Motor neuron (in vitro differentiated cells): ENCODE measurements at regions not wholly inside any gene's neighbourhood (a gene's known extent, or its start where the extent isn't known, plus 50 kb on each side); places are given as distances from the start of the nearest gene placed in this dataset.

Source experiments
- ATAC-seq, 8 experiments: fragments of 200-7000 bp; cut with Tn5 transposase; replicated peaks in 6 of 8; 2 replicates each; pipeline ENCODE4 v1.8.0; 2021; ENCODE audit warnings: mild to moderate bottlenecking in 8 of 8, moderate library complexity in 8 of 8
- H3K27ac ChIP-seq, 2 donors: fragments of 250-450 bp; sonication (Bioruptor Pico); 2 replicates each; pipeline ENCODE4 v1.9.0; 2021; ENCODE audit warnings: antibody characterized with exemption in 2 of 2, mild to moderate bottlenecking in 2 of 2, moderate library complexity in 1 of 2
- H3K4me1 ChIP-seq, 2 donors: fragments of 250-450 bp; sonication (Bioruptor Pico); replicated peaks in 1 of 2; 2 replicates each; pipeline ENCODE4 v1.6.1; 2021; ENCODE audit warnings: antibody characterized with exemption in 2 of 2, mild to moderate bottlenecking in 2 of 2, moderate library complexity in 1 of 2
- H3K4me3 ChIP-seq, 5 donors: fragments of 250-450 bp; sonication (Bioruptor Pico); 2 replicates each; pipeline ENCODE4 v1.9.0; 2021; ENCODE audit warnings: antibody characterized with exemption in 5 of 5, mild to moderate bottlenecking in 5 of 5, moderate library complexity in 4 of 5
- WGBS, 10 experiments: fragments of 450-650 bp; shearing (Covaris generic); methylation state at CpG; one replicate each; pipeline ENCODE4 v1.0.0; 2022; 5-methylcytosine and 5-hydroxymethylcytosine counted together
- in situ Hi-C, 9 experiments: fragments of 400-800 bp; cut with MboI; loops; one replicate each; pipeline ENCODE4 v1.15.0; 2021; ENCODE audit warnings: low sequenced_read_pairs in 9 of 9, low pct_unique_long_range_greater_than_20kb in 2 of 9; ENCODE audit not compliant: unreplicated experiment in 9 of 9

- in situ Hi-C loops = no loop called here
- WGBS, 10 experiments = 44 to 80% (median 61%) methylated on average over 1 to 7 of the region's 7 CpGs
- ATAC-seq = peak in 6 of 8 experiments; percentile 11 to 74 (median 58)
Observed at GRCh38 chr1:220368352-220369265, 96.4 kb upstream of the RAB3GAP2 start.

GRCh38 chr1:220367833-220368232 is 95.6 kb upstream of the RAB3GAP2 start:
- 63 to 100% (median 88%) methylated on average over 1 to 3 of the region's 3 CpGs for WGBS, 10 experiments
- Histone ChIP-seq H3K27ac (no peak overlapping the region), H3K4me3 (no peak overlapping the region), H3K4me1 (peaks cover 23 to 31% of the 10 kb centered on the region in 2 donors)
- no peak for ATAC-seq
- in situ Hi-C loops = no loop called here

More at GRCh38 chr1:220368352-220369265, 96.4 kb upstream of the RAB3GAP2 start:
- Histone ChIP-seq H3K4me3 (no peak overlapping the region), H3K27ac (peak overlapping the region in 1 of 2 donors; percentile 17), H3K4me1 (peaks cover 16 to 26% of the 10 kb centered on the region in 2 donors)

GRCh38 chr1:220366269-220366668 is 94.0 kb upstream of the RAB3GAP2 start:
- Histone ChIP-seq H3K4me1 (peaks cover 23 to 31% of the 10 kb centered on the region in 2 donors), H3K4me3 (no peak overlapping the region), H3K27ac (no peak overlapping the region)
- ATAC-seq = no peak
- 30 to 100% (median 90%) methylated on average over 1 to 2 of the region's 2 CpGs; no CpG with 5 or more reads in 5 of the 10 experiments for WGBS, 10 experiments
- in situ Hi-C loops = no loop called here

GRCh38 chr1:220363196-220363837 is 91.1 kb upstream of the RAB3GAP2 start:
- ATAC-seq = peak in 6 of 8 experiments; percentile 34 to 92 (median 88)
- Histone ChIP-seq H3K4me3 (no peak overlapping the region), H3K4me1 (peaks cover 9 to 14% of the 10 kb centered on the region in 2 donors), H3K27ac (peak overlapping the region in 1 of 2 donors; percentile 8)
- 25 to 64% (median 55%) methylated on average over 2 to 5 of the region's 5 CpGs; no CpG with 5 or more reads in 4 of the 10 experiments for WGBS, 10 experiments
- in situ Hi-C loops = no loop called here

- H3K27ac ChIP-seq = no peak overlapping the region
- no peak for ATAC-seq
- H3K4me3 ChIP-seq = no peak overlapping the region
- WGBS, 10 experiments = 40 to 100% (median 83%) methylated on average over 1 to 5 of the region's 6 CpGs; no CpG with 5 or more reads in 2 of the 10 experiments
- in situ Hi-C loops = no loop called here
- no peaks in the 10 kb centered on the region for H3K4me1 ChIP-seq
Observed at GRCh38 chr1:220356981-220357850, 85.0 kb upstream of the RAB3GAP2 start.

GRCh38 chr1:220353229-220354012 is 81.2 kb upstream of the RAB3GAP2 start:
- Histone ChIP-seq H3K4me1 (no peaks in the 10 kb centered on the region), H3K27ac (no peak overlapping the region), H3K4me3 (no peak overlapping the region)
- no peak for ATAC-seq
- 60 to 97% (median 83%) methylated on average over 1 to 12 of the region's 24 CpGs; no CpG with 5 or more reads in 1 of the 10 experiments for WGBS, 10 experiments
- in situ Hi-C loops = no loop called here

- 70 to 87% (median 76%) methylated on average over 4 to 7 of the region's 7 CpGs; no CpG with 5 or more reads in 2 of the 10 experiments for WGBS, 10 experiments
- no peak for ATAC-seq
- no peak overlapping the region for H3K4me3 ChIP-seq
- no peaks in the 10 kb centered on the region for H3K4me1 ChIP-seq
- no peak overlapping the region for H3K27ac ChIP-seq
- in situ Hi-C loops = no loop called here
Observed at GRCh38 chr1:220348211-220348610, 76.0 kb upstream of the RAB3GAP2 start.

- 49 to 92% (median 87%) methylated on average over 2 to 8 of the region's 8 CpGs for WGBS, 10 experiments
- no peaks in the 10 kb centered on the region for H3K4me1 ChIP-seq
- in situ Hi-C loops = no loop called here
Observed at GRCh38 chr1:220347654-220348175, 75.5 kb upstream of the RAB3GAP2 start.

GRCh38 chr1:220344745-220345144 is 72.5 kb upstream of the RAB3GAP2 start:
- 50 to 100% (median 83%) methylated on average over 1 to 3 of the region's 3 CpGs for WGBS, 10 experiments
- in situ Hi-C loops = no loop called here
- Histone ChIP-seq H3K27ac (no peak overlapping the region), H3K4me3 (no peak overlapping the region), H3K4me1 (peaks cover 0 to 3% of the 10 kb centered on the region in 2 donors)
- no peak for ATAC-seq

More at GRCh38 chr1:220347654-220348175, 75.5 kb upstream of the RAB3GAP2 start:
- ATAC-seq = no peak
- Histone ChIP-seq H3K27ac (no peak overlapping the region), H3K4me3 (no peak overlapping the region)

GRCh38 chr1:220342853-220343252 is 70.6 kb upstream of the RAB3GAP2 start:
- in situ Hi-C loops = no loop called here

GRCh38 chr1:220341126-220341525 is 68.9 kb upstream of the RAB3GAP2 start:
- Histone ChIP-seq H3K4me3 (no peak overlapping the region), H3K27ac (no peak overlapping the region), H3K4me1 (peaks cover 0 to 5% of the 10 kb centered on the region in 2 donors)
- in situ Hi-C loops = no loop called here
- no peak for ATAC-seq
- WGBS, 10 experiments = 13 to 100% (median 60%) methylated on average over 1 of the region's 1 CpG; no CpG with 5 or more reads in 1 of the 10 experiments

More at GRCh38 chr1:220342853-220343252, 70.6 kb upstream of the RAB3GAP2 start:
- no peak overlapping the region for H3K27ac ChIP-seq
- ATAC-seq = peak in 3 of 8 experiments; percentile 36 to 87 (median 62)
- no peak overlapping the region for H3K4me3 ChIP-seq
- WGBS, 10 experiments = 23 to 100% (median 94%) methylated on average over 2 to 5 of the region's 5 CpGs; no CpG with 5 or more reads in 4 of the 10 experiments
- peaks cover 0 to 3% of the 10 kb centered on the region in 2 donors for H3K4me1 ChIP-seq

GRCh38 chr1:220339581-220339980 is 67.3 kb upstream of the RAB3GAP2 start:
- Histone ChIP-seq H3K4me3 (no peak overlapping the region), H3K4me1 (peaks cover 0 to 5% of the 10 kb centered on the region in 2 donors), H3K27ac (no peak overlapping the region)
- in situ Hi-C loops = no loop called here
- no peak for ATAC-seq
- WGBS, 10 experiments = 50 to 100% (median 83%) methylated on average over 1 of the region's 1 CpG; no CpG with 5 or more reads in 3 of the 10 experiments
